ENCODE measurements at regions not wholly inside any gene's neighbourhood (a gene's known extent, or its start where the extent isn't known, plus 50 kb on each side); places are given as distances from the start of the nearest gene placed in this dataset.

DNA sequence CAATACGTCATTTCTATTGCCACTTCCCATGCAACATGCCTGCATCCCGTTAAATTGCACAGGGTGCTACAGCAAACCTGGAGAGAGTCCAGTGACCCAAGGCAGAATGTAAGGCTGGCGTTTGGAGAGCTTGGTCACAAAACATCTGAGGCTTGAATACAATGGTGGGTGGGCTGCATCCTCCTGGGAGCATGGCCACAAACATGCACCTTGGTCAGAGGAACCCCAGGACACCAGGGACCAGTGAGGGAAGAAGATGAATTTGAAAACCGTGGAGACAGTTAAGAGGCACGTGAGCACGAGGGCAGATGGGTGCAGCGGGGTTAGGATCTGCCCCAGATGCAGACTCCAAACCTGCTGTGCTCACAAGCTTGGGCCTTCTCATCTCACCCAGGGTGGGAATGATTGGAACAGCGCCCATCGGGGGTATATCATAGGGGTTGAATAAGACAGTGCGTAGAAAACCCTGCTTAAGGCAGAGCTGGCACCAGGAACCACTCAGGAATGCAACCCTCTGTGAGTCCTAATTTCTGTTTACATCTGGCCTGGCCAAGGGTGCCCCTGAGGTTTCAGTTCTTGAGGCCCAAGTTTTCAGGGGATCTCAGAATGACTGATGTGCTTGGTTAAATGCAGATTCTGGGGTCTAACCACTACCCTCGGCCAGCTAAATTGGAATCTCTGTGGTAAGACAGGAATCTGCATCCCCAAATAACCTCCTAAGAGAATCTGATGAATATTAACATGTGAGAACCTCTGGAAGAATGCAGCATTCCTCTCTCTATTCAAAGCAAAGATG lies 97.2 kb downstream of the ARL4C start:
- Mint-ChIP-seq H3K36me3 (ENCODE audit: low read depth) (no peaks in the 10 kb centered on the region), H3K4me1 (peaks cover 4% of the 10 kb centered on the region; the same call in 2 of the 3 replicates), H3K4me3 (no peak overlapping the region), H3K9me3 (no peaks in the 10 kb centered on the region), H3K27ac (no peak overlapping the region), H3K27me3 (ENCODE audit: insufficient read depth, low read depth, poor library complexity) (peaks cover 4% of the 10 kb centered on the region)
- Histone ChIP-seq H3K79me2 (replicated peaks; ENCODE audit: insufficient read depth) (no peaks in the 10 kb centered on the region), H3K27me3 (ENCODE audit: insufficient read depth) (no peaks in the 10 kb centered on the region), H3K27ac (ENCODE audit: low read depth) (no peak overlapping the region), H2AFZ (no peak overlapping the region), H3K9me2 (ENCODE audit: insufficient read depth) (no peaks in the 10 kb centered on the region), H3F3A (replicated peaks; ENCODE audit: low read depth) (no peaks in the 10 kb centered on the region), H3K4me2 (no peak overlapping the region), H4K20me1 (replicated peaks; ENCODE audit: insufficient read depth) (no peaks in the 10 kb centered on the region), H3K36me3 (ENCODE audit: insufficient read depth) (no peaks in the 10 kb centered on the region), H3K4me1 (ENCODE audit: insufficient read depth) (no peaks in the 10 kb centered on the region), H3K4me3 (no peak overlapping the region)
- DNase-seq (ENCODE audit: low spot score) = no peak
- no peak for ATAC-seq
- TF ChIP-seq CREB1 (CRISPR knock-in tag; IDR thresholded peaks at IDR 0.05; ENCODE audit: low read depth) (no peak), POLR2AphosphoS5 (IDR thresholded peaks at IDR 0.05; ENCODE audit: low read depth) (no peak)

GRCh38 chr2:234398531-234398930 lies 98.3 kb downstream of the ARL4C start:
- H3K4me3 Mint-ChIP-seq = no peak overlapping the region
- Histone ChIP-seq H3K9me2 (ENCODE audit: insufficient read depth) (no peaks in the 10 kb centered on the region), H3K79me2 (replicated peaks; ENCODE audit: insufficient read depth) (no peaks in the 10 kb centered on the region), H3K27me3 (ENCODE audit: insufficient read depth) (no peaks in the 10 kb centered on the region), H4K20me1 (replicated peaks; ENCODE audit: insufficient read depth) (no peaks in the 10 kb centered on the region), H3F3A (replicated peaks; ENCODE audit: low read depth) (no peaks in the 10 kb centered on the region), H3K4me1 (ENCODE audit: insufficient read depth) (no peaks in the 10 kb centered on the region), H2AFZ (no peak overlapping the region), H3K4me3 (no peak overlapping the region), H3K36me3 (ENCODE audit: insufficient read depth) (no peaks in the 10 kb centered on the region), H3K4me2 (no peak overlapping the region), H3K27ac (ENCODE audit: low read depth) (no peak overlapping the region)
- peaks cover 4% of the 10 kb centered on the region; the same call in 2 of the 3 replicates for H3K4me1 Mint-ChIP-seq
- DNase-seq (ENCODE audit: low spot score) (no peak), ATAC-seq (no peak)
- H3K36me3 Mint-ChIP-seq (ENCODE audit: low read depth) = no peaks in the 10 kb centered on the region
- no peak for TF ChIP-seq NANOG (IDR thresholded peaks at IDR 0.05; ENCODE audit: borderline replicate concordance)
- TF ChIP-seq ETS1 (IDR thresholded peaks at IDR 0.05) = no peak
- H3K9me3 Mint-ChIP-seq = no peaks in the 10 kb centered on the region
- H3K27me3 Mint-ChIP-seq (ENCODE audit: insufficient read depth, low read depth, poor library complexity) = peaks cover 4% of the 10 kb centered on the region
- H3K27ac Mint-ChIP-seq = no peak overlapping the region

- Histone ChIP-seq H3K9me2 (ENCODE audit: insufficient read depth) (no peaks in the 10 kb centered on the region), H3K4me2 (no peak overlapping the region), H3K4me3 (no peak overlapping the region), H2AFZ (no peak overlapping the region), H3K36me3 (ENCODE audit: insufficient read depth) (no peaks in the 10 kb centered on the region), H4K20me1 (replicated peaks; ENCODE audit: insufficient read depth) (no peaks in the 10 kb centered on the region), H3K4me1 (ENCODE audit: insufficient read depth) (no peaks in the 10 kb centered on the region), H3K27me3 (ENCODE audit: insufficient read depth) (no peaks in the 10 kb centered on the region), H3K27ac (ENCODE audit: low read depth) (no peak overlapping the region), H3K79me2 (replicated peaks; ENCODE audit: insufficient read depth) (no peaks in the 10 kb centered on the region), H3F3A (replicated peaks; ENCODE audit: low read depth) (no peaks in the 10 kb centered on the region)
- DNase-seq (ENCODE audit: low spot score) = no peak
- ATAC-seq = peak; percentile 41; the same call in 2 of the 3 replicates
- H3K27ac Mint-ChIP-seq = no peak overlapping the region
- H3K4me3 Mint-ChIP-seq = no peak overlapping the region
- no peaks in the 10 kb centered on the region for H3K36me3 Mint-ChIP-seq (ENCODE audit: low read depth)
- H3K9me3 Mint-ChIP-seq = no peaks in the 10 kb centered on the region
- H3K27me3 Mint-ChIP-seq (ENCODE audit: insufficient read depth, low read depth, poor library complexity) = peaks cover 4% of the 10 kb centered on the region
- peaks cover 4% of the 10 kb centered on the region; the same call in 2 of the 3 replicates for H3K4me1 Mint-ChIP-seq
- TF ChIP-seq CREB1 (CRISPR knock-in tag; IDR thresholded peaks at IDR 0.05; ENCODE audit: low read depth) = no peak
- no peak for TF ChIP-seq EZH2 (IDR thresholded peaks at IDR 0.05; ENCODE audit: low read depth, unreplicated experiment)
- no peak for TF ChIP-seq ETS1 (IDR thresholded peaks at IDR 0.05)
- TF ChIP-seq EZH2phosphoT487 (IDR thresholded peaks at IDR 0.05; ENCODE audit: unreplicated experiment) = no peak
- TF ChIP-seq ZNF114 (CRISPR knock-in tag; IDR thresholded peaks at IDR 0.05) = no peak
- no peak for TF ChIP-seq ZNF331 (CRISPR knock-in tag; IDR thresholded peaks at IDR 0.05; ENCODE audit: low read depth)
- no peak for TF ChIP-seq POLR2AphosphoS5 (IDR thresholded peaks at IDR 0.05; ENCODE audit: low read depth)
- TF ChIP-seq, protein P1, sequence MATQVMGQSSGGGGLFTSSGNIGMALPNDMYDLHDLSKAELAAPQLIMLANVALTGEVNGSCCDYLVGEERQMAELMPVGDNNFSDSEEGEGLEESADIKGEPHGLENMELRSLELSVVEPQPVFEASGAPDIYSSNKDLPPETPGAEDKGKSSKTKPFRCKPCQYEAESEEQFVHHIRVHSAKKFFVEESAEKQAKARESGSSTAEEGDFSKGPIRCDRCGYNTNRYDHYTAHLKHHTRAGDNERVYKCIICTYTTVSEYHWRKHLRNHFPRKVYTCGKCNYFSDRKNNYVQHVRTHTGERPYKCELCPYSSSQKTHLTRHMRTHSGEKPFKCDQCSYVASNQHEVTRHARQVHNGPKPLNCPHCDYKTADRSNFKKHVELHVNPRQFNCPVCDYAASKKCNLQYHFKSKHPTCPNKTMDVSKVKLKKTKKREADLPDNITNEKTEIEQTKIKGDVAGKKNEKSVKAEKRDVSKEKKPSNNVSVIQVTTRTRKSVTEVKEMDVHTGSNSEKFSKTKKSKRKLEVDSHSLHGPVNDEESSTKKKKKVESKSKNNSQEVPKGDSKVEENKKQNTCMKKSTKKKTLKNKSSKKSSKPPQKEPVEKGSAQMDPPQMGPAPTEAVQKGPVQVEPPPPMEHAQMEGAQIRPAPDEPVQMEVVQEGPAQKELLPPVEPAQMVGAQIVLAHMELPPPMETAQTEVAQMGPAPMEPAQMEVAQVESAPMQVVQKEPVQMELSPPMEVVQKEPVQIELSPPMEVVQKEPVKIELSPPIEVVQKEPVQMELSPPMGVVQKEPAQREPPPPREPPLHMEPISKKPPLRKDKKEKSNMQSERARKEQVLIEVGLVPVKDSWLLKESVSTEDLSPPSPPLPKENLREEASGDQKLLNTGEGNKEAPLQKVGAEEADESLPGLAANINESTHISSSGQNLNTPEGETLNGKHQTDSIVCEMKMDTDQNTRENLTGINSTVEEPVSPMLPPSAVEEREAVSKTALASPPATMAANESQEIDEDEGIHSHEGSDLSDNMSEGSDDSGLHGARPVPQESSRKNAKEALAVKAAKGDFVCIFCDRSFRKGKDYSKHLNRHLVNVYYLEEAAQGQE (IDR thresholded peaks at IDR 0.05; ENCODE audit: unreplicated experiment) = no peak
- no peak for TF ChIP-seq NANOG (IDR thresholded peaks at IDR 0.05; ENCODE audit: borderline replicate concordance)
- no peak for TF ChIP-seq CTCF (conservative IDR thresholded peaks at IDR 0.05; ENCODE audit: low read depth in 2 of 2)
Measured at GRCh38 chr2:234395891-234396420, 100.9 kb downstream of the ARL4C start.
